Testis (tissue), 2 donors: ENCODE measurements at regions not wholly inside any gene's neighbourhood (a gene's known extent, or its start where the extent isn't known, plus 50 kb on each side); places are given as distances from the start of the nearest gene placed in this dataset.

Experiments used
- DNase-seq: peaks from one replicate; pipeline ENCODE4 v3.0.0-alpha.2; 2019
- H3K27ac ChIP-seq, 2 donors: fragments of 200-600 bp; sonication (generic); one replicate each; pipeline ENCODE4 v1.5.1; 2019
- H3K27me3 ChIP-seq: fragments of 200-600 bp; sonication (generic); one replicate; pipeline ENCODE4 v1.5.1; 2019
- H3K36me3 ChIP-seq: fragments of 200-600 bp; sonication (generic); one replicate; pipeline ENCODE4 v1.5.1; 2017; ENCODE audit warnings: low read depth; ENCODE audit errors: missing control alignments
- H3K4me1 ChIP-seq: fragments of 200-600 bp; sonication (generic); one replicate; pipeline ENCODE4 v1.5.1; 2019
- H3K4me3 ChIP-seq, 2 donors: fragments of 200-600 bp; sonication (generic); one replicate each; pipeline ENCODE4 v1.5.1; 2017 to 2019
- H3K9me3 ChIP-seq: fragments of 200-600 bp; sonication (generic); one replicate; pipeline ENCODE4 v1.5.1; 2017
- POLR2A ChIP-seq: fragments of 450-650 bp; IDR thresholded peaks from one replicate; pipeline ENCODE4 v1.6.1; 2017; ENCODE audit warnings: antibody characterized with exemption, mild to moderate bottlenecking, moderate library complexity
- WGBS, 2 donors: methylation state at CpG; one replicate each; pipeline ENCODE4 v1.1.5; 2018; 5-methylcytosine and 5-hydroxymethylcytosine counted together
- intact Hi-C: fragments of 100-400 bp; cut with DNase I; formaldehyde crosslinking; loops from one replicate; pipeline ENCODE4 v1.15.1; 2023; ENCODE audit warnings: low total_unique reads
- TF ChIP-seq, protein P1 (sequence below), 3 experiments: fragments of 450-650 bp in 2 of 3; fragments of 200-600 bp in 1 of 3; sonication (generic) in 1 of 3; IDR thresholded peaks; one replicate each; pipeline ENCODE4 v1.5.1; 2016 to 2019; ENCODE audit warnings: antibody characterized with exemption in 3 of 3, mild to moderate bottlenecking in 2 of 3, moderate library complexity in 1 of 3

DNA sequence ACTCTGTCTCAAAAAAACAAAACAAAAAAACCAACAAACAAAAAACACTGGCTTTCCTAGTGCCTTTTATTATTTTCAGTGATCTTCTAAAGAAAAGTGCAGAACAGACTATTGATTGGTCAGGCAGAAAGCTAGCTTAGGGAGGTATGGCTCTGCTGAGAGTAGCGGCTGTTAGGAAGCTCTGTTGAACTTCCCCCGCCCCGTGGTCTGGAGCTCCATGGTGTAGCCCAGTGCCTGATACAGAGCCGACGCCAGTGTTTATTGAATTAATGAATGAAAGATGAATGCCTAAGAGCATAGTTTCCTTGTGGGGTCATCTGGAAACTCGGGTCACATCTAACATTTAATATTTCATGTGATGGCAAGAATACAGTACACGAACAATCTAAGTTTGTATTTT lies 90.5 kb upstream of the ARMC3 start:
- H3K4me1 ChIP-seq, result no peaks in the 10 kb centered on the region
- H3K27me3 ChIP-seq, result no peaks in the 10 kb centered on the region
- H3K4me3 ChIP-seq, result no peak overlapping the region
- TF ChIP-seq, protein P1, sequence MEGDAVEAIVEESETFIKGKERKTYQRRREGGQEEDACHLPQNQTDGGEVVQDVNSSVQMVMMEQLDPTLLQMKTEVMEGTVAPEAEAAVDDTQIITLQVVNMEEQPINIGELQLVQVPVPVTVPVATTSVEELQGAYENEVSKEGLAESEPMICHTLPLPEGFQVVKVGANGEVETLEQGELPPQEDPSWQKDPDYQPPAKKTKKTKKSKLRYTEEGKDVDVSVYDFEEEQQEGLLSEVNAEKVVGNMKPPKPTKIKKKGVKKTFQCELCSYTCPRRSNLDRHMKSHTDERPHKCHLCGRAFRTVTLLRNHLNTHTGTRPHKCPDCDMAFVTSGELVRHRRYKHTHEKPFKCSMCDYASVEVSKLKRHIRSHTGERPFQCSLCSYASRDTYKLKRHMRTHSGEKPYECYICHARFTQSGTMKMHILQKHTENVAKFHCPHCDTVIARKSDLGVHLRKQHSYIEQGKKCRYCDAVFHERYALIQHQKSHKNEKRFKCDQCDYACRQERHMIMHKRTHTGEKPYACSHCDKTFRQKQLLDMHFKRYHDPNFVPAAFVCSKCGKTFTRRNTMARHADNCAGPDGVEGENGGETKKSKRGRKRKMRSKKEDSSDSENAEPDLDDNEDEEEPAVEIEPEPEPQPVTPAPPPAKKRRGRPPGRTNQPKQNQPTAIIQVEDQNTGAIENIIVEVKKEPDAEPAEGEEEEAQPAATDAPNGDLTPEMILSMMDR (IDR thresholded peaks at IDR 0.05), result no peak
- TF ChIP-seq POLR2A, result no peak
- intact Hi-C loops, result no loop called here
- 48 to 62% methylated on average over 7 of the region's 7 CpGs for WGBS, 2 donors
- H3K9me3 ChIP-seq, result no peaks in the 10 kb centered on the region
- H3K36me3 ChIP-seq, result no peaks in the 10 kb centered on the region
- no peak overlapping the region for H3K27ac ChIP-seq
- DNase-seq, result no peak

DNA sequence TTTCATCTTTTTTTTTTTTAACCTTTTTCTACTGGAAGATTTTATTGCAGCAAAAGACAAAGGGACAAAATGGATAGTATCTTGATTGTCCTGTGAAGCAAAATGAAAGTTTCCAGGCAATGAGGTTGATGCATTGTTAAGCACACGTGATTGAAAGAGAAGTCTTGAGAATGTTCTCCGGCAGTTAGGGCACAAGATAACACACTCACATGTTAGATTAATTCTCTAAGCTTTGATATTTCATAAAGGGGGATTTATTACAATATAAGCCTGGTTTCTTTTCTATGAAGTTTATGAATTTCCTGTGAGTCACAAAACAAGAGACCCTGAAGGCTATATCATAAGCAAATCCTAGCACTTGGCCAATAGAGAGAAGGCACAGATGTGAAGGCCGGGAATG lies 93.4 kb upstream of the ARMC3 start:
- Histone ChIP-seq H3K4me1 (no peaks in the 10 kb centered on the region), H3K4me3 (no peak overlapping the region), H3K9me3 (no peaks in the 10 kb centered on the region), H3K27me3 (no peaks in the 10 kb centered on the region), H3K36me3 (no peaks in the 10 kb centered on the region), H3K27ac (no peak overlapping the region)
- intact Hi-C loops, result no loop called here
- TF ChIP-seq, protein P1 (IDR thresholded peaks at IDR 0.05), result no peak
- TF ChIP-seq POLR2A, result no peak
- no peak for DNase-seq
- 81 to 85% methylated on average over 3 of the region's 3 CpGs for whole genome bisulfite sequencing, 2 donors

DNA sequence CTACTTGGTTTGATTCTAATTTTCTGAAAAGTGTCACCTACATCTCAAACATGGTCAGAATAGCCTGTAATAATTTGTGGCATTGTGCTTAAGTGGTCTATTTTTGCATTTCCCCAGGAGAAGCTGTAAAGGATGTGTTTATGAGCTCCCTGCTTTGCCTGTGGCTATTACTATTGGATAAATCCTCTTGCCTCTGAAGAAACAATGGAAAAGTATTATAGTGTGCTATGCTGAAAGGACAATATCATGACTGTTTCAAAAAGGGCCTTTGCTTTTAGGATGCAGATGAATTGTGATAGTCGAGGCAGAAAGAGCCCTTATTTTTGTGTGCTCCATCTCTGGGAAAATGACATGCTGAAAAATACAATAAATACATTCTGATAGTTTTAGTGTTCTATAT lies 94.1 kb upstream of the ARMC3 start:
- H3K27me3 ChIP-seq, result no peaks in the 10 kb centered on the region
- intact Hi-C loops, result no loop called here
- WGBS, 2 donors, result 79 to 83% methylated on average over 1 of the region's 1 CpG

DNA sequence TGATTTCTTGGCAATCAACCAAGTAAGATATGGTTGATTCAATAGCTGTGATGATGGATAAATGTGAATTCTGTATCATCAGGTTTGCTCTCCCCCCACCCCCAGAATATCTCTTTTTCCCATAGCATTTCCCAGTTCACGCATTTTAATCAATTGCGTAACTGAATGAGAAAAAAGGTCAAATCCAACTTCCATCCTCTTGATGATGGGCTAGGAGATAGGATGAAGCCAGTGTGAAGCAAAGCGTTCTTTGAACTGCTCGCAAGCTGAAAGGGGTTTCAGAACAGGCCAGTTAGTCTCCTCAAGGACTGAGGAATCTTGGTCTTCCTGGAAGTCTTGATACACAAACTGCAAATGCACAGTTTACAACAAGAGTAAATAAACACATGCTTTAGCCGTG lies 94.5 kb upstream of the ARMC3 start:
- Histone ChIP-seq H3K9me3 (no peaks in the 10 kb centered on the region), H3K36me3 (no peaks in the 10 kb centered on the region), H3K27ac (no peak overlapping the region), H3K4me3 (no peak overlapping the region), H3K4me1 (no peaks in the 10 kb centered on the region), H3K27me3 (no peaks in the 10 kb centered on the region)
- DNase-seq, result no peak
- no peak for TF ChIP-seq POLR2A
- TF ChIP-seq, protein P1 (IDR thresholded peaks at IDR 0.05), result no peak
- 97 to 98% methylated on average over 5 of the region's 5 CpGs for WGBS, 2 donors
- intact Hi-C loops, result no loop called here

More for the DNA sequence above, 94.1 kb upstream of the ARMC3 start:
- Histone ChIP-seq H3K27ac (no peak overlapping the region), H3K4me3 (no peak overlapping the region), H3K4me1 (no peaks in the 10 kb centered on the region), H3K36me3 (no peaks in the 10 kb centered on the region), H3K9me3 (no peaks in the 10 kb centered on the region)
- DNase-seq, result no peak
- TF ChIP-seq POLR2A, result no peak
- TF ChIP-seq, protein P1 (IDR thresholded peaks at IDR 0.05), result no peak

DNA sequence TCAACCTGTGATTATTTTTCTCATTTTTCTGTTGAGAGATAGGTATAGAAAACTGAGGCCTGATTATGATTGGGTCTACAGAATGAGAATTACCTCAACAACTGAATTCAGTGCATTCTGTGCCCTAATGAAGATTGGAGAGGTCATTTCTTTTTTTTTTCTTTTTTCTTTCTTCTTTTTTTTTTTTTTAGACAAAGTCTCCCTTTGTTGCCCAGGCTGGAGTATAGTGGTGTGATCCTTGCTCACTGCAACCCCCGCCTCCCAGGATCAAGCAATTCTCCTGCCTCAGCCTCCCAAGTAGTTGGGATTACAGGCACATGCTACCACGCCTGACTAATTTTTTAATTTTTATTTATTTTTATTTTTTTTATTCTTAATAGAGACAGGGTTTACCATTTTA lies 95.0 kb upstream of the ARMC3 start:
- intact Hi-C loops, result no loop called here
- Histone ChIP-seq H3K4me1 (no peaks in the 10 kb centered on the region), H3K27ac (no peak overlapping the region), H3K4me3 (no peak overlapping the region), H3K27me3 (no peaks in the 10 kb centered on the region), H3K9me3 (no peaks in the 10 kb centered on the region), H3K36me3 (no peaks in the 10 kb centered on the region)
- WGBS, 2 donors, result 92 to 93% methylated on average over 2 of the region's 2 CpGs
- DNase-seq, result no peak
- no peak for TF ChIP-seq POLR2A
- TF ChIP-seq, protein P1 (IDR thresholded peaks at IDR 0.05), result no peak
